NOMO-1 treated with DMSO at 0.1 percent for 48 hours (cell line): ENCODE measurements at regions not wholly inside any gene's neighbourhood (a gene's known extent, or its start where the extent isn't known, plus 50 kb on each side); places are given as distances from the start of the nearest gene placed in this dataset.
A peak's percentile ranks its signal among the peaks of the same experiment; 100 is the strongest.
"Not testable (repeated sequence)": the region's sequence is repeated elsewhere in the genome, so short reads cannot be mapped to it uniquely, and the experiment has no call there.

Experiments used
- DNase-seq: peaks from one replicate; lab custom pipeline; 2025; ENCODE audit not compliant: unreplicated experiment; lab: John Stamatoyannopoulos, UW

GRCh38 chr17:11182430-11182829 is 58.6 kb upstream of the SHISA6 start:
- DNase-seq: no peak

- DNase-seq: no peak
Measured at GRCh38 chr17:11178581-11178980, 62.4 kb upstream of the SHISA6 start.

GRCh38 chr17:11177340-11177739 is 63.7 kb upstream of the SHISA6 start:
- no peak for DNase-seq

GRCh38 chr17:11176549-11176948 is 64.5 kb upstream of the SHISA6 start:
- DNase-seq: no peak

- DNase-seq: no peak
Measured at GRCh38 chr17:11170881-11171280, 70.1 kb upstream of the SHISA6 start.

DNA sequence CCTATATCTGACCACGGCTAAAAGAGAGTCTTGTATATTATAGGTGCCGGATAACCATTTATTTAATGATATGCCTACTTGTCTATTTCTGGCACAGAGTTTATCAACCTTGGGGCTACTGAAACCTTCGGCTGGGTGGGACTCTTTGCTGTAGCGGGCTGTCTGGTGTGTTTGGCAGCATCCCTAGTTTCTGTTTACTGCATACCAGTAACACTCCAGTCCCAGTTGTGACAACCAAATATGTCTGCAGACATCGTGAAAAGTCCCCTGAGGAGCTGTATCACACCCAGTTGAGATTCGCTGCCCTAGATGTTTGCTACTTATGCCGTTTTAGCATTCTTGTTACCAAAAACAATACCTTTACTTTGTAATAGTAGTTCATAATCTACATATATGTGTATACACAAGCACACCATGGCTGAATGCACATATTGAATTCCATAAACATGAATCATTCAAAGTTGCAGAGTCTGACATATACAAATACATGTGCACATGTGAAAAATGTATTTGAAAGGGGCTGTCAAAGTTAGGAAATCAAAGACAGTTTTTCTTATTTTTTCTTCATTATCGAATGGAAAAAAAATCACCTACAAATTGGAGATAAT is 89.1 kb upstream of the SHISA6 start:
- DNase-seq: no peak

- not testable (repeated sequence) for DNase-seq
Measured at GRCh38 chr17:11150906-11151511, 90.0 kb upstream of the SHISA6 start.

- peak; percentile 0 for DNase-seq
Measured at GRCh38 chr17:11144358-11145233, 96.4 kb upstream of the SHISA6 start.

DNA sequence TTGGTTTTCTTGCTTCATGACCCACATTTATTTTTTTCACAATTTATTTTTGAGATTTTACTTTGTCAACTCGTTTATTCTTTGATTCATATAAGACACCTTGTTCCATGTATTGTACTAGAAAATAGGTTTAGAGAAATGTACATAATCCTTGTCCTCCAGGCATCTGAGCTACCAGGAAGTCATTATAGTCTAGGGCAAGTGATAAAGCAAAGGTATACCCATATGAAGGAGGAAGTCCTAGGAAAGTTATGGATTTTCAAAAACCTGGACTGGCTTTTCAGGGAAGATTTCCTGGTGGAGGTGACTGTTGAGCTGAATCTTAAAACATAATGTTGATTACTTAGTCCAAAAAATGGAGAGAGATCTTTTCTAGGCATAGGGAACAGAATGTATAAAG is 98.8 kb upstream of the SHISA6 start:
- DNase-seq: no peak

- DNase-seq: no peak
Measured at GRCh38 chr17:11140501-11140900, 100.5 kb upstream of the SHISA6 start.

DNA sequence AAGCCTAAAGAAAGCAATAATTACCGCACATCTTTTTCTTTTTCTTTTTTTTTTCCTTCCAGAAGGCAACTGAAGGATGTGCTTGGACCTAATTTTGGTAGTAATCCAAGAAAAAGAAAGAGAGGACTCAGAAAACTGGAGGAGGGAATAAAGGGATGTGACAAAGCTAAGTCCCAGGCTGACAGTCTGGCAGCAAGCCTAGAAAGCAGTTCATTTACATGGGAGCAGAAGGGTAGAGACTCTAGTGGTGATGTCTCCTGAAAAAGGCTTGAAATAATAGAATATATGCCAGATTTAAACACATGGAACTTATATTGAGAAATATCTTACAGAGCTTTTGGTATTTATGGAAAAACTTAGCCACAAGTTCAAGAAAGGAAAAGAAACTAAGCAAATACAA is 101.0 kb upstream of the SHISA6 start:
- DNase-seq: no peak

DNA sequence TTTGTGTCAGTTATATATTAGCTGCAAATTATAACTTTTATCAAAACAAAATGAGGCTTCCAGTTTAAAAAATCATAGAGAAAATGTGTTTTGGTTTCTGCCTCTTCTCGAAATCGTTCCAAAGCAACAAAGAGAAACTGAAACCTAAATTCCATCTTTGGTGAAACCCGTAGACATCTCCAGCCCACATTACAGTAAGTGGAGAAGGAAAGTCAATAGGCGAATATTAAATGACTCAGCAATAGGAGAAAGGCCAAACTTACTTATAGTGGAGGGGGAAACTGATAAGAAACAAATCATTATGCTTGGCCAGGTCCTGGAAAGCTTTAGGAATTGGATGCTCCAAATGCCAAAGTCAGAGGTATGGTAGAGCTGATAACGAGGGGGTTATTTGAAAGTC is 103.0 kb upstream of the SHISA6 start:
- DNase-seq: peak; percentile 12

GRCh38 chr17:11135819-11136218 is 105.2 kb upstream of the SHISA6 start:
- no peak for DNase-seq

DNA sequence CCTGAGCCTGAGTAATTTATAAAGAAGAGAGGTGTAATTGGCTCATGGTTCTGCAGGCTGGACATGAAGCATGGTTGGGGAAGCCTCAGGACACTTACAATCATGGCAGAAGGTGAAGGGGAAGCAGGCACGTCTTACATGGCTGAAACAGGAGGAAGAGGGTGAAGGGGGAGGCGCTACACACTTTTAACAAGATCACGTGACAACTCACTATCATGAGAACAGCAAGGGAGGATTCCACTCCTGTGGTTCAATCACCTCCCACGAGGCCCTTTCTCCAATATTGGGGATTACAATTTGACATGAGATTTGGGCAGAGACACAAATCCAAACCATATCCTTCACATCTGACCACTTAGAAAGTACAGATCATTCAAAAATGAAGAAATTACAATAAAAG is 110.6 kb upstream of the SHISA6 start:
- no peak for DNase-seq

- DNase-seq: no peak
Measured at GRCh38 chr17:11122908-11123307, 118.1 kb upstream of the SHISA6 start.

GRCh38 chr17:11121341-11121985 is 119.5 kb upstream of the SHISA6 start:
- DNase-seq: no peak

- DNase-seq: no peak
Measured at GRCh38 chr17:11109106-11109505, 131.9 kb upstream of the SHISA6 start.

DNA sequence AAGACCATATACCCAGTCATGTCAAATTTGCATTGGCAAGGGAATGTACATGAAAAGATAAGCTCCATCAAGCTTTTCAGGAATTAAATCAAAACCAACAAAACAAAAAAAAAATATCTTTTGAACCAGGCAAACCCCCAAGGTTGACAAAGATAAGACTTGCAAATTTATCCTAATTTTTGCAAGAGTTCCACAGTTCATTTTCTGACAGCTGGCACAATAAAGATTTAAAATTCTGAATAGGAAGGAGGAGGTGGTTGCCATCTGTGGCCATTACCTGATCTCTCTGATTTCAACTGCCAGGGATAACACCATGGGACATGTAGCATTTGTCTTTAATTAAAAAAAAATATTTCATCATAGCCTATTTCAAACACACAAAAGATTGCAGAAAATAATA is 135.9 kb upstream of the SHISA6 start:
- no peak for DNase-seq

GRCh38 chr17:11097121-11097520 is 143.9 kb upstream of the SHISA6 start:
- no peak for DNase-seq

GRCh38 chr17:11094331-11094730 is 146.7 kb upstream of the SHISA6 start:
- DNase-seq: no peak

DNA sequence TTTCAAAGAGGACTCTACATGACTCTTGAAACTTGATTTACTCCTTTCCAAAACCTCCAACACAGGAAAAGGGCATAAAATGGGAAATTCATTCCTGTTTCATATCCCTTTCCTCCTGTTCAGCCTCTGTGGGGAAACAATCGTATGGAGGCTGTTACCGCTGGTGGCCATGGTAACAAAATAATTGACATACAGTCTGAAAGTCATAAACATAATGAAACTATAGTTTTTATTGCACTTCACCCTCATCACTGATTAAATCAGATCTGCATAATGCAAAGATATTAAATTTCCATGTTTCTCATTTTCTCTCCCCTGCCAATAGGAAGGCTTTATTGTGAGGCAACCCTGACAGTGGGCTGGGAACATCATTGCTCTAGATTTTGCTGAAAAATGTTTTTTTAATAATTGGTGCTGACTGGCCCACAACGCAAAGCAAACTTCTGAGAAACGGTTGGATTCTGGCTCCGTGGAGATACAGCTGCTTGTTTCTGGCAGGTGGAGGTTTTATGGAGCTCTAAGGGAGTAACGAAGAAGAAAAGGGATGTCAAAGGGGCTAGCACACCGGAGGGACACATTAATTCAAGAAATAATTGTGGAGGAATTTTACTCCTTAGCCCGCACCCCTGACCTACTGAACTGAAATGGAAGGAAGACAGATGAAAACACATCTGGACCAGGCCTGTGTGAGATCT is 154.2 kb upstream of the SHISA6 start:
- no peak for DNase-seq
